Activated naive CD8-positive, alpha-beta T cell treated with anti-CD3 and anti-CD28 coated beads, Interleukin-2, amount 10 ng/mL, durations not matched to agents 7 days and 5 days (primary cell): ENCODE measurements at regions not wholly inside any gene's neighbourhood (a gene's known extent, or its start where the extent isn't known, plus 50 kb on each side); places are given as distances from the start of the nearest gene placed in this dataset.
"Not testable (repeated sequence)": the region's sequence is repeated elsewhere in the genome, so short reads cannot be mapped to it uniquely, and the experiment has no call there.

ENCODE experiments used
- ATAC-seq: fragments of 150-1000 bp; cut with Tn5 transposase; one replicate; pipeline ENCODE4 v1.10.0; 2021; ENCODE audit warnings: low read depth, moderate library complexity
- POLR2A ChIA-PET: fragments of 350-600 bp; sonication (Branson Sonifier 250); formaldehyde crosslinking; loops from one replicate; lab custom pipeline; 2021; ENCODE audit warnings: antibody characterized with exemption; lab: Charles Lee
- DNase-seq: peaks from one replicate; pipeline ENCODE4 v3.0.0; 2021
- H3K27ac Mint-ChIP-seq: one replicate; pipeline ENCODE4 v1.8.0; 2022; ENCODE audit warnings: mild to moderate bottlenecking, mixed read lengths
- H3K27me3 Mint-ChIP-seq: one replicate; pipeline ENCODE4 v1.8.0; 2022; ENCODE audit warnings: mild to moderate bottlenecking, moderate library complexity, mixed read lengths
- H3K36me3 Mint-ChIP-seq: one replicate; pipeline ENCODE4 v1.8.0; 2021; ENCODE audit warnings: mild to moderate bottlenecking, mixed read lengths
- H3K4me1 Mint-ChIP-seq: one replicate; pipeline ENCODE4 v1.8.0; 2021; ENCODE audit warnings: mixed read lengths
- H3K4me3 Mint-ChIP-seq: one replicate; pipeline ENCODE4 v1.8.0; 2022; ENCODE audit warnings: mild to moderate bottlenecking, moderate library complexity, mixed read lengths
- H3K9me3 Mint-ChIP-seq: one replicate; pipeline ENCODE4 v1.8.0; 2021; ENCODE audit warnings: mixed read lengths

GRCh38 chr19:23984911-23985310 lies 70.2 kb downstream of the ZNF726 start:
- ATAC-seq, H3K27me3 Mint-ChIP-seq, H3K4me1 Mint-ChIP-seq, POLR2A ChIA-PET, H3K4me3 Mint-ChIP-seq, H3K36me3 Mint-ChIP-seq, DNase-seq, H3K27ac Mint-ChIP-seq: not testable (repeated sequence)
- H3K9me3 Mint-ChIP-seq = peaks cover 26% of the 10 kb centered on the region

GRCh38 chr19:23986623-23987022 lies 71.9 kb downstream of the ZNF726 start:
- H3K4me1 Mint-ChIP-seq = peaks cover 2% of the 10 kb centered on the region
- H3K4me3 Mint-ChIP-seq = no peak overlapping the region
- H3K27ac Mint-ChIP-seq = no peak overlapping the region
- DNase-seq = no peak
- POLR2A ChIA-PET = no interaction called here
- peaks cover 22% of the 10 kb centered on the region for H3K9me3 Mint-ChIP-seq
- no peaks in the 10 kb centered on the region for H3K27me3 Mint-ChIP-seq
- no peak for ATAC-seq
- peaks cover under 1% of the 10 kb centered on the region for H3K36me3 Mint-ChIP-seq

GRCh38 chr19:23991170-23991569 lies 76.5 kb downstream of the ZNF726 start:
- Mint-ChIP-seq H3K4me3 (no peak overlapping the region), H3K36me3 (peaks cover 3% of the 10 kb centered on the region), H3K27ac (no peak overlapping the region), H3K27me3 (no peaks in the 10 kb centered on the region), H3K9me3 (peaks cover 24% of the 10 kb centered on the region), H3K4me1 (peaks cover 11% of the 10 kb centered on the region)
- DNase-seq = no peak
- POLR2A ChIA-PET = no interaction called here
- no peak for ATAC-seq

GRCh38 chr19:23992348-23992747 lies 77.7 kb downstream of the ZNF726 start:
- Mint-ChIP-seq H3K27me3 (no peaks in the 10 kb centered on the region), H3K4me3 (peak overlapping the region; percentile 12), H3K4me1 (peaks cover 11% of the 10 kb centered on the region), H3K27ac (no peak overlapping the region), H3K9me3 (peaks cover 31% of the 10 kb centered on the region), H3K36me3 (peaks cover 5% of the 10 kb centered on the region)
- POLR2A ChIA-PET = no interaction called here
- ATAC-seq (peak; percentile 54), DNase-seq (no peak)

- Mint-ChIP-seq H3K9me3 (peaks cover 31% of the 10 kb centered on the region), H3K4me3 (no peak overlapping the region), H3K27me3 (no peaks in the 10 kb centered on the region), H3K4me1 (peaks cover 11% of the 10 kb centered on the region), H3K36me3 (peaks cover 5% of the 10 kb centered on the region), H3K27ac (no peak overlapping the region)
- POLR2A ChIA-PET = no interaction called here
- ATAC-seq (no peak), DNase-seq (no peak)
Measured at GRCh38 chr19:23993440-23993839, 78.8 kb downstream of the ZNF726 start.

GRCh38 chr19:23996549-23996948 lies 81.9 kb downstream of the ZNF726 start:
- Mint-ChIP-seq H3K9me3 (peaks cover 44% of the 10 kb centered on the region), H3K27me3 (no peaks in the 10 kb centered on the region), H3K4me3 (no peak overlapping the region), H3K4me1 (peaks cover 10% of the 10 kb centered on the region), H3K27ac (no peak overlapping the region), H3K36me3 (peaks cover 8% of the 10 kb centered on the region)
- ATAC-seq (no peak), DNase-seq (no peak)
- POLR2A ChIA-PET = no interaction called here

GRCh38 chr19:23998568-23998967 lies 83.9 kb downstream of the ZNF726 start:
- POLR2A ChIA-PET = no interaction called here
- DNase-seq (no peak), ATAC-seq (no peak)
- H3K4me3 Mint-ChIP-seq = no peak overlapping the region
- no peaks in the 10 kb centered on the region for H3K27me3 Mint-ChIP-seq
- no peaks in the 10 kb centered on the region for H3K4me1 Mint-ChIP-seq
- peaks cover 38% of the 10 kb centered on the region for H3K9me3 Mint-ChIP-seq
- H3K27ac Mint-ChIP-seq = no peak overlapping the region
- peaks cover 5% of the 10 kb centered on the region for H3K36me3 Mint-ChIP-seq

- POLR2A ChIA-PET = no interaction called here
- Mint-ChIP-seq H3K4me1 (no peaks in the 10 kb centered on the region), H3K4me3 (no peak overlapping the region), H3K27ac (no peak overlapping the region), H3K27me3 (no peaks in the 10 kb centered on the region), H3K36me3 (peaks cover 5% of the 10 kb centered on the region), H3K9me3 (peaks cover 39% of the 10 kb centered on the region)
- no peak for ATAC-seq
- no peak for DNase-seq
Measured at GRCh38 chr19:23999821-24000610, 85.3 kb downstream of the ZNF726 start.

- Mint-ChIP-seq H3K27ac (no peak overlapping the region), H3K27me3 (no peaks in the 10 kb centered on the region), H3K4me1 (no peaks in the 10 kb centered on the region), H3K9me3 (peaks cover 34% of the 10 kb centered on the region), H3K4me3 (no peak overlapping the region), H3K36me3 (peaks cover 5% of the 10 kb centered on the region)
- POLR2A ChIA-PET = no interaction called here
- no peak for DNase-seq
- ATAC-seq = no peak
Measured at GRCh38 chr19:24000656-24001055, 86.0 kb downstream of the ZNF726 start.

- Mint-ChIP-seq H3K36me3 (peaks cover 2% of the 10 kb centered on the region), H3K4me3 (no peak overlapping the region), H3K4me1 (no peaks in the 10 kb centered on the region), H3K27me3 (no peaks in the 10 kb centered on the region), H3K9me3 (peaks cover 24% of the 10 kb centered on the region), H3K27ac (no peak overlapping the region)
- DNase-seq (no peak), ATAC-seq (no peak)
- POLR2A ChIA-PET = no interaction called here
Measured at GRCh38 chr19:24002256-24002945, 84.6 kb upstream of the ZNF254 start.

- H3K36me3 Mint-ChIP-seq = peaks cover 2% of the 10 kb centered on the region
- POLR2A ChIA-PET = no interaction called here
- DNase-seq (no peak), ATAC-seq (no peak)
- H3K4me1 Mint-ChIP-seq = no peaks in the 10 kb centered on the region
- H3K4me3 Mint-ChIP-seq = no peak overlapping the region
- H3K27ac Mint-ChIP-seq = no peak overlapping the region
- peaks cover 17% of the 10 kb centered on the region for H3K9me3 Mint-ChIP-seq
- no peaks in the 10 kb centered on the region for H3K27me3 Mint-ChIP-seq
Measured at GRCh38 chr19:24003537-24003936, 83.5 kb upstream of the ZNF254 start.

- ATAC-seq = no peak
Measured at GRCh38 chr19:24004166-24004565, 82.8 kb upstream of the ZNF254 start.

GRCh38 chr19:24029941-24030636 lies 56.9 kb upstream of the ZNF254 start:
- no peaks in the 10 kb centered on the region for H3K27me3 Mint-ChIP-seq
- no peak overlapping the region for H3K4me3 Mint-ChIP-seq
- DNase-seq (no peak), ATAC-seq (no peak)
- no peak overlapping the region for H3K27ac Mint-ChIP-seq
- peaks cover 11% of the 10 kb centered on the region for H3K4me1 Mint-ChIP-seq
- peaks cover 4% of the 10 kb centered on the region for H3K36me3 Mint-ChIP-seq
- peaks cover 2% of the 10 kb centered on the region for H3K9me3 Mint-ChIP-seq
- POLR2A ChIA-PET = no interaction called here

More at GRCh38 chr19:24004166-24004565, 82.8 kb upstream of the ZNF254 start:
- H3K9me3 Mint-ChIP-seq = peaks cover 14% of the 10 kb centered on the region
- DNase-seq = no peak
- no peak overlapping the region for H3K4me3 Mint-ChIP-seq
- H3K4me1 Mint-ChIP-seq = no peaks in the 10 kb centered on the region
- no peaks in the 10 kb centered on the region for H3K36me3 Mint-ChIP-seq
- POLR2A ChIA-PET = no interaction called here
- H3K27me3 Mint-ChIP-seq = no peaks in the 10 kb centered on the region
- no peak overlapping the region for H3K27ac Mint-ChIP-seq
